Thyroid gland (tissue), 4 donors: ENCODE measurements at regions not wholly inside any gene's neighbourhood (a gene's known extent, or its start where the extent isn't known, plus 50 kb on each side); places are given as distances from the start of the nearest gene placed in this dataset.

Experiments
- DNase-seq, 2 donors: peaks; one replicate each; pipeline ENCODE4 v3.0.0-alpha.2; 2019
- H3K27ac ChIP-seq, 3 donors: fragments of 200-600 bp; sonication (generic); 1 replicate in 2 of 3; 2 replicates in 1 of 3; pipeline ENCODE4 v1.5.1; 2016 to 2019; ENCODE audit warnings: mild to moderate bottlenecking in 1 of 3, moderate library complexity in 1 of 3
- H3K27me3 ChIP-seq: fragments of 200-600 bp; sonication (generic); one replicate; pipeline ENCODE4 v1.5.1; 2019
- H3K36me3 ChIP-seq, 2 donors: fragments of 200-600 bp; sonication (generic); one replicate each; pipeline ENCODE4 v1.5.1; 2016 to 2019
- H3K4me1 ChIP-seq, 2 donors: fragments of 200-600 bp; sonication (generic); one replicate each; pipeline ENCODE4 v1.5.1; 2017 to 2019
- H3K4me3 ChIP-seq, 3 donors: fragments of 200-600 bp; sonication (generic); replicated peaks in 1 of 3; 1 replicate in 2 of 3; 2 replicates in 1 of 3; pipeline ENCODE4 v1.5.1; 2016; ENCODE audit warnings: mild to moderate bottlenecking in 1 of 3
- H3K9me3 ChIP-seq: fragments of 200-600 bp; sonication (generic); one replicate; pipeline ENCODE4 v1.5.1; 2017
- CTCF ChIP-seq, 6 experiments: fragments of 200-600 bp in 3 of 6; fragments of 450-650 bp in 3 of 6; sonication (generic) in 3 of 6; IDR thresholded peaks; one replicate each; pipeline ENCODE4 v1.5.1; 2016 to 2019; ENCODE audit warnings: antibody characterized with exemption in 6 of 6, mild to moderate bottlenecking in 2 of 6, inconsistent platforms in 1 of 6, moderate library complexity in 1 of 6
- POLR2A ChIP-seq, 2 donors: fragments of 450-650 bp; IDR thresholded peaks; one replicate each; pipeline ENCODE4 v1.6.1; 2017; ENCODE audit warnings: antibody characterized with exemption in 2 of 2, mild to moderate bottlenecking in 2 of 2, moderate library complexity in 1 of 2
- WGBS, 2 donors: methylation state at CpG; one replicate each; pipeline ENCODE4 v1.1.5; 2017; 5-methylcytosine and 5-hydroxymethylcytosine counted together
- intact Hi-C: fragments of 100-400 bp; cut with DNase I; formaldehyde crosslinking; loops from one replicate; pipeline ENCODE4 v1.15.1; 2023

GRCh38 chr14:101043891-101044290 is 140.4 kb upstream of the RTL1 start:
- Histone ChIP-seq H3K4me1 (no peaks in the 10 kb centered on the region), H3K4me3 (no peak overlapping the region), H3K36me3 (no peaks in the 10 kb centered on the region), H3K27me3 (no peaks in the 10 kb centered on the region), H3K27ac (no peak overlapping the region), H3K9me3 (no peaks in the 10 kb centered on the region)
- TF ChIP-seq POLR2A (IDR thresholded peaks at IDR 0.05) (no peak), CTCF (IDR thresholded peaks at IDR 0.05) (no peak)
- WGBS, 2 donors: 90 to 95% methylated on average over 9 of the region's 9 CpGs
- no peak for DNase-seq
- intact Hi-C loops: no loop called here

- Histone ChIP-seq H3K4me3 (no peak overlapping the region), H3K27ac (no peak overlapping the region), H3K4me1 (no peaks in the 10 kb centered on the region), H3K9me3 (no peaks in the 10 kb centered on the region), H3K36me3 (no peaks in the 10 kb centered on the region), H3K27me3 (no peaks in the 10 kb centered on the region)
- no peak for TF ChIP-seq POLR2A (IDR thresholded peaks at IDR 0.05)
- TF ChIP-seq CTCF (IDR thresholded peaks at IDR 0.05): no peak
- WGBS, 2 donors: 87 to 88% methylated on average over 10 to 12 of the region's 14 CpGs
- intact Hi-C loops: no loop called here
- no peak for DNase-seq
Measured at GRCh38 chr14:101044741-101045140, 141.2 kb upstream of the RTL1 start.

GRCh38 chr14:101045511-101045910 is 142.0 kb upstream of the RTL1 start:
- TF ChIP-seq POLR2A (IDR thresholded peaks at IDR 0.05): no peak
- Histone ChIP-seq H3K27ac (no peak overlapping the region), H3K27me3 (no peaks in the 10 kb centered on the region), H3K4me1 (no peaks in the 10 kb centered on the region), H3K9me3 (no peaks in the 10 kb centered on the region), H3K36me3 (no peaks in the 10 kb centered on the region), H3K4me3 (no peak overlapping the region)
- no peak for DNase-seq
- WGBS, 2 donors: 87 to 89% methylated on average over 7 to 9 of the region's 9 CpGs
- intact Hi-C loops: no loop called here

GRCh38 chr14:101046071-101046470 is 142.5 kb upstream of the RTL1 start:
- Histone ChIP-seq H3K4me3 (no peak overlapping the region), H3K4me1 (no peaks in the 10 kb centered on the region), H3K9me3 (no peaks in the 10 kb centered on the region), H3K27ac (no peak overlapping the region), H3K27me3 (no peaks in the 10 kb centered on the region), H3K36me3 (no peaks in the 10 kb centered on the region)
- no peak for DNase-seq
- WGBS, 2 donors: 91 to 95% methylated on average over 15 to 17 of the region's 17 CpGs
- TF ChIP-seq POLR2A (IDR thresholded peaks at IDR 0.05): no peak
- no peak for TF ChIP-seq CTCF (IDR thresholded peaks at IDR 0.05)
- intact Hi-C loops: no loop called here

GRCh38 chr14:101047326-101047725 is 143.8 kb upstream of the RTL1 start:
- Histone ChIP-seq H3K4me1 (no peaks in the 10 kb centered on the region), H3K27me3 (no peaks in the 10 kb centered on the region), H3K36me3 (no peaks in the 10 kb centered on the region), H3K27ac (no peak overlapping the region), H3K9me3 (no peaks in the 10 kb centered on the region), H3K4me3 (no peak overlapping the region)
- DNase-seq: no peak
- WGBS, 2 donors: 82 to 86% methylated on average over 11 of the region's 11 CpGs
- TF ChIP-seq CTCF (IDR thresholded peaks at IDR 0.05) (no peak), POLR2A (IDR thresholded peaks at IDR 0.05) (no peak)
- intact Hi-C loops: no loop called here

- intact Hi-C loops: no loop called here
- Histone ChIP-seq H3K36me3 (no peaks in the 10 kb centered on the region), H3K4me3 (no peak overlapping the region), H3K27me3 (no peaks in the 10 kb centered on the region), H3K9me3 (no peaks in the 10 kb centered on the region), H3K27ac (no peak overlapping the region), H3K4me1 (no peaks in the 10 kb centered on the region)
- no peak for TF ChIP-seq CTCF (IDR thresholded peaks at IDR 0.05)
- no peak for TF ChIP-seq POLR2A (IDR thresholded peaks at IDR 0.05)
- 93 to 94% methylated on average over 12 to 14 of the region's 14 CpGs for WGBS, 2 donors
- no peak for DNase-seq
Measured at GRCh38 chr14:101048766-101049165, 145.2 kb upstream of the RTL1 start.
